Neural cell (in vitro differentiated cells): ENCODE measurements at regions not wholly inside any gene's neighbourhood (a gene's known extent, or its start where the extent isn't known, plus 50 kb on each side); places are given as distances from the start of the nearest gene placed in this dataset.

Source experiments
- EP300 ChIP-seq: fragments of 450-650 bp; conservative IDR thresholded peaks from 2 replicates; pipeline ENCODE4 v1.6.1; 2014; ENCODE audit warnings: antibody characterized with exemption, mild to moderate bottlenecking, moderate library complexity; ENCODE audit not compliant: poor library complexity, severe bottlenecking
- POLR2AphosphoS5 ChIP-seq: IDR thresholded peaks from 2 replicates; pipeline ENCODE4 v1.6.1; 2012
- TAF1 ChIP-seq: IDR thresholded peaks from 2 replicates; pipeline ENCODE4 v1.6.1; 2012; ENCODE audit warnings: low read depth
- TF ChIP-seq, protein P1 (sequence below): fragments of 450-650 bp; IDR thresholded peaks from 2 replicates; pipeline ENCODE4 v1.5.1; 2014; ENCODE audit warnings: antibody characterized with exemption, mild to moderate bottlenecking, moderate library complexity; ENCODE audit not compliant: poor library complexity, severe bottlenecking

DNA sequence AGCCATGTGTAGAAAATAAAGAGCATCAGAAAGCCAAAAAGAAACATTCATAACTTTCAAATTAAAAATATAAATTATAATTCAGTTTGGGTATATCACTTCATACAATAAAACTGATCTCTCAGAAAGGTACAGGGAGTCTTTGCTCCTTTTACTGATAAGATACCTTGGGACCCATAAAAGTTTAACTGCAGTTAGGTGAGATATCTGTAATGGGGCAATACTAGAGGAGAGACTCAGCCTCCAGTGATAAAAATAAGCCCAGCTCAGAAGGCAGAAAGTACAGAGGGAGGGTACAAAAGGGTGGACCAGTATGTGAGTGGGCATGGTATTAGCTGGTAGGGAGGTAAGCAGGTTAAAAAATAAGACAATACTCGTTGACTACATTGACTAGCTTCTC lies 180.9 kb upstream of the AGTR2 start:
- TF ChIP-seq, protein P1, sequence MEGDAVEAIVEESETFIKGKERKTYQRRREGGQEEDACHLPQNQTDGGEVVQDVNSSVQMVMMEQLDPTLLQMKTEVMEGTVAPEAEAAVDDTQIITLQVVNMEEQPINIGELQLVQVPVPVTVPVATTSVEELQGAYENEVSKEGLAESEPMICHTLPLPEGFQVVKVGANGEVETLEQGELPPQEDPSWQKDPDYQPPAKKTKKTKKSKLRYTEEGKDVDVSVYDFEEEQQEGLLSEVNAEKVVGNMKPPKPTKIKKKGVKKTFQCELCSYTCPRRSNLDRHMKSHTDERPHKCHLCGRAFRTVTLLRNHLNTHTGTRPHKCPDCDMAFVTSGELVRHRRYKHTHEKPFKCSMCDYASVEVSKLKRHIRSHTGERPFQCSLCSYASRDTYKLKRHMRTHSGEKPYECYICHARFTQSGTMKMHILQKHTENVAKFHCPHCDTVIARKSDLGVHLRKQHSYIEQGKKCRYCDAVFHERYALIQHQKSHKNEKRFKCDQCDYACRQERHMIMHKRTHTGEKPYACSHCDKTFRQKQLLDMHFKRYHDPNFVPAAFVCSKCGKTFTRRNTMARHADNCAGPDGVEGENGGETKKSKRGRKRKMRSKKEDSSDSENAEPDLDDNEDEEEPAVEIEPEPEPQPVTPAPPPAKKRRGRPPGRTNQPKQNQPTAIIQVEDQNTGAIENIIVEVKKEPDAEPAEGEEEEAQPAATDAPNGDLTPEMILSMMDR, result no peak
- TF ChIP-seq TAF1, result no peak
- no peak for TF ChIP-seq EP300
- no peak for TF ChIP-seq POLR2AphosphoS5
